ENCODE measurements at regions not wholly inside any gene's neighbourhood (a gene's known extent, or its start where the extent isn't known, plus 50 kb on each side); places are given as distances from the start of the nearest gene placed in this dataset.

- TF ChIP-seq GATA2 (IDR thresholded peaks at IDR 0.05; ENCODE audit: low read depth, low read length) (no peak), GATA3 (IDR thresholded peaks at IDR 0.05; ENCODE audit: low read depth, low read length) (no peak)
Observed at GRCh38 chr2:150916467-150917396, 344.9 kb downstream of the RBM43 start.

Measured in SH-SY5Y (cell line).